GM18507 (cell line): ENCODE measurements at regions not wholly inside any gene's neighbourhood (a gene's known extent, or its start where the extent isn't known, plus 50 kb on each side); places are given as distances from the start of the nearest gene placed in this dataset.
A peak's percentile ranks its signal among the peaks of the same experiment; 100 is the strongest.

Experiments used
- DNase-seq: peaks from one replicate; pipeline ENCODE4 v3.0.0; 2011; ENCODE audit warnings: low read depth; ENCODE audit not compliant: insufficient read length; ENCODE audit errors: extremely low spot score
- FAIRE-seq: peaks from 2 replicates; lab custom pipeline; 2011; peaks lifted over from hg19 to GRCh38; lab: Jason Lieb, UNC

DNA sequence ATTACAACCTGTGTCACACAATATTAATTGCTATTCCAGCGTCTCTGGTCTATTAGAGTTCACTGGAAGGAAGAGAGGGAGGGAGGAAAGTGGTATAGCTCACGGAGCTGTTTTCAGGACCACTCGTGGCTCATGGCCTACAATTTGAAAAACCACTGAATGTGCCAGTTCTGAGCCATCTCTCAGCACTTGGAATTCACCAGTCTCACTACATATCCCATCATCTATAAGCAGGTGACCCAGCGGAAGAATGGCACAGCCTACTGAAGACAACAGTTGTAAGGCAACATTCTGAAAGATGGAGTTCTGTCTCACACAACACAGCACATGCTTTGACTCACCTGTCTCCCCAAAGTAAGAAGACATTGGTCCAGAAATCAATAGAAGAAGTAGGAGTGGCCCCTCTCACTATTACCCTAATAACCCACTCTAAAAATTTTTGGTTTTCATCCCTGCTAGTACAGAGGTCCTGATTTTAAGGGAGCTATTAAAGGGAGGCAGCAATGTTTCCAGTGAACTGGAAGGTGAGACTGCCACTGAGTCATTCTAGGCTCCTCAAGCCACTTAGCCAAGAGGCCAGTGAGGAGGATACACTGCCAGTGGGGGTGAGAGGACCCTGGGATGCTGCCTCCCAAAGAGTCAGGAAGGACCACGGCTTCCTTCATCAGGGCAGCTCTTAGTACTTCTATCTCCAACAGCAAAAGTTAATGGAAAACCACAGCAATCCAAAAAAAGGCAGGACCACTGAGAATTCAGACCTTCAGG, 50.0 kb upstream of the DOCK9 start:
- no peak for FAIRE-seq

DNA sequence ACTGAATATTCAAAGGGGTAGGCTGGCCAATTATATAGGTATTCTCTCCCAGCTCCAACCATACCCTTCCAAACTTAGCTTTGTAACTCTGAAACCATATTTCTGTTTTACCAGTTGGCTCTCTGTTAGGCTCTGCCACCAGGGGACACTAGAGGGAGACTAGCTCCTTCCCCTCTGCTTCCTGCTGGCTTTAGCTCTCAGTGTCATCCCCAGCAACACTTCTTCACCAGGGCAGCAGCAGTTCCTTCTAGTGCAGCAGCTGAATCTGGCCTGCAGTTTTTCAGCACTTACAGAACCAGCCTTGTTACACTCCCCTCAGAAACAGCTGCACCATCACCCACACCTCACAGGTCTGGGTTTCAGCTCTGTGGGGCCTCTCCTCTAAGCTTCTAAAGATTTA, 51.0 kb upstream of the DOCK9 start:
- DNase-seq (no peak), FAIRE-seq (peak; percentile 9)

More for the DNA sequence above, 50.0 kb upstream of the DOCK9 start:
- DNase-seq = no peak

DNA sequence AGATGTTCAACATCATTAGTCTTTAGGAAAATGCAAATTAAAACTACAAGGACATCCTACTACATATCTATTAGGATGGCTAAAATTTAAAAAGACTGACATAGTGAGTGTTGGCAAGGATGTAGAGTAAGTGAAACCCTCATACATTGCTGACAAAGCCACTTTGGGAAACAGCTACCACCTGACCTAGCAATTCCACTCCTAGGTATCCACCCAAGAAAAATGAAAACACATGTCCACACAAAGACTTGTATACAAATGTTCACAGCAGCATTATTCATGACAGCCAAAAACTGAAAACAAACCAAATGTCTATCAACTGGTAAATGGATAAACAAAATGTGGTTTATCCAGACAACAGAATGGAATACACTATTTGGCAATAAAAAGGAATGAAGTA, 51.7 kb upstream of the DOCK9 start:
- no peak for FAIRE-seq

DNA sequence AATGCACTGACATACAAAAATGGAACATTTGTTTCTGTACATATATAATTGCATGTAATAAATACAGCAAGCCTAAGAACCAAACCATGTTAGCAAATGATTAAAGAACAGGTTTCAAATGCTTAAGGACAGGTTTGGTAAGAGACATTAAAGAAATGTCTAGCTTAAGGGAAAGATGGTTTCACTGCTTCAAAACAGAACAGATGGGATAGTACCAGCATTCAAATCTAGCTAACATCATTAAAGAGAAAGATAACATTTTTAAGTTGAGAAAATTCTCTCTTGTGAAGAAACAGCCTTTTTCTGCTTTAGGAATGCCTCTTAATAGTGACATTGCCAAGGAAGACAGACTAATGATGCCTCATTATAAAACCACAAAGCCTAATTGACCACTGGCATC, 52.5 kb upstream of the DOCK9 start:
- no peak for DNase-seq
- FAIRE-seq = no peak

More for the DNA sequence above, 51.7 kb upstream of the DOCK9 start:
- no peak for DNase-seq

DNA sequence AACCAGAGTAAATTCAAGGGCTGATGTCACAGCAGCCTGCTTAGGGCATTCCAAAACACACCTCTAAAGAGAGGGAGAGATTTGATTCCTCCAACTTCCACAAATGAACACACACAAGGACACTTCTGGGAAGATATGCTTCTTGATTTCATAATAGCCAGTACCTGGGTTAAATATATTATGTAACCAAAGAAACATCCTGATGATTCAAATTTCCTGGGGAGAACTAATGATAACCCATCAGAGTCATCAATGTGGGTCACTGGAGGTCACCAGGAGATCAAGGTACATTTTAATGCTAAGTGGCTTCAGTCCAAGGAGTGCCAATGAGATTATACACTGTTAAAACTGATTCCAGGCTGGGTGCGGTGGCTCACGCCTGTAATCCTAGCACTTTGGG, 54.0 kb upstream of the DOCK9 start:
- no peak for FAIRE-seq
- DNase-seq = no peak

DNA sequence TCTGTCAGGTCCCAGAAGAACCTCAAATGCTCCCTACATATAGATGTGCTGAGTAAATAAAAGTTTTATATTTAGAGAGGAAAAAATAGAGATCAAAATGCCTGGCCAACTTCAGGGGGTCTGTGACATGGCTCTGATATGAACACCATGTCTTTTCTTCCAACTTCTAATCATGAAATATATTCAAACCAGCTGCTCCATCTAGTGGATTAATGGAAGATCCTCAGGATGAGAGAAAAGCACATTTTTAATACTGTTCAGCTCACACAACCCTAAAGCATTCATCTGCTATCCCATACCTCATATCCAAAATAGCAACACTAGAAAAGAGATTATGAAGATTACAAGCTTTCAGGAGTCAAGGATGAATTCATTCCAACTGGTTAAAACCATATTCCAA, 56.0 kb upstream of the DOCK9 start:
- FAIRE-seq (no peak), DNase-seq (no peak)

DNA sequence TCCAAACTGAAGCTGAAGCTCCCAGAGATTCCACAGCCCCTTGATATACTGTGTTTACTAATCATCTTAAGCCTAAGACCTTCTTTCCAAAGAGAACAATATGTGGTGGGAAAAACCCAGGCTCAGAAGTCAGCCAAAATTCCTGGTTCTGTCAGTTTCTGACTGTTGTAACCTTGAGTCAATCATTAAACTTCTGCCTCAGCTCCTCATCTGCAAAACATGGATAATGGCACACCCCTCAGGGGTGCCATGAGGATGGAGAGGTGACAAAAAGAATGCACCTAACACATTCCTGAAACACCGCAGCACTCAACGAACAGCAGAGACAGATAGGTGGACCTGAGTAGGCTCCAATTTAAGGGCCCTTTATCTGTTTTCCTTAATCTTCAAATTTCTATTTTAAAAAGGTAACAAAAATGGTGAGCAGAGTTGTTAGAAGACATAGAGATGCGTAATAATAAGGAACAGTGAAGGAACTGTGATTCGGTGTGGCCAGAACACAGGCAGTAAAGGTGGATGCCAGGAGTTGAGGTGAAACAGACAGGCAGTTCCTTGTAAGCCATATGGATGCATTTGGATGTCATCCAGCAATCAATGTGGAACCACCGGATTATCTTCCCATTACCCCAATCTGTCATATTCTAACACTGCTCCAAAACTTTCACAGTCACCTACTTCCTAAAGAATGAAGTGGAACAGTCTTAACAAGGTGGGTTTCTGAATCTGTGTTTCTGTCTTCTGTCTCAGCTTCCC, 56.6 kb upstream of the DOCK9 start:
- DNase-seq (no peak), FAIRE-seq (no peak)

DNA sequence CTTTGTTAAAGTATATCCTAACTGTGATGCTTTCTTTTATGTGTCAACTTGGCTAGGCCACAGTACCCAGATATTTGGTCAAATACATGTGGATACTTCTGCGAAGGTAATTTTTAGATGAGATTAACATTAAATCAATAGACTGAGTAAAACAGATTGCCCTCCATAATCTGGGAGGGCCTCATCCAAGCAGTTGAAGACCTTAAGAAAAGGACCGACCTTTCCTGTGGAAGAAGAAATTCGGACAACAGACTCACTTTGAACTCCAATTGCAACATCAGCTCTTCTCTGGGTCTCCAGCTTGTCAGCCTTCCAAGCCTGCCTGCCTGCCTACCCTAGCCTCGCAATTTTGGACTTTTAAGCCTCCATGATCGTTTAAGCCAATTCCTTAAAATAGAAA, 57.9 kb upstream of the DOCK9 start:
- no peak for FAIRE-seq
- no peak for DNase-seq

DNA sequence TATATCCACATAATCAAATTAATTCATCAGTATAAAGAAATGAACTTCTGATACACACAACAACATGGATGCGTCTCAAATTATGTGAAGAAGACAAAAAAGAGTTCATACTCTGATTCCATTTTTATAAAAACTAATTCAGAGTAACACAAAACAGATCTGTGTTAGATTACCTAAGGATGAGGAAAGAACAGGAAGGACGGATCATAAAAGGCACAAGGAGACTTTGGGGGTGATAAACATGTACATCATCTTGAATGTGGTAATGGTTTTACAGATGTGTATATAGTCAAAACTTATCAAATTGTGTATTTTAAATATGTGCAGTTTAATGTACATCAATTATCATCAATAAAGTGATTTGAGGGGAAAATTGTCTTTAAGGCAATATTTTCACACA, 59.9 kb upstream of the DOCK9 start:
- FAIRE-seq = no peak
- DNase-seq = no peak

DNA sequence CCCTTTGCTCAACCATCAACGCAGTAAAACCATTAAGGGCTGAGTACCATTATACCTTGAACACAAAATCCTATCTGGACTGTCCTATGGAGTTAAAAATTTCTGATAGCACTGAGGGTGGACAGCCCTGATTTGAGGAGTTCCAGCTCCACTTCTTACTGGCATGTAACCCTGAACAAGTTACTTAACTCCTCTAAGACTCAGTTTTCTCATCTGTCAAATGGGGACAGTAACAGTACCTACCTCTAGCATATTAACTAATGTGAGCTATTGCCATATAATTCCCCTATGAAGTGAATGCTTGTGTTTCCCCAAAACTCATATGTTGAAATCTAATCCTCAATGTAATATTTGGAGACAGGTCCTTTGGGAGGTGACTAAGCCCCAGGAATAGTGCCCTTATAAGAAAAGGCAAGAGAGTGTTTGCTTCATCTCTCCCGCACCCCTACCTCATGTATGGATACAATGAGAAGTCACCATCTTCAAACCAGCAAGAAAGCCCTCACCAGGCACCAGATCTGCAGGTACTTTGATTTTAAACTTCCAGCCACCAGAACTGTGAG, 61.9 kb upstream of the DOCK9 start:
- FAIRE-seq (no peak), DNase-seq (no peak)

DNA sequence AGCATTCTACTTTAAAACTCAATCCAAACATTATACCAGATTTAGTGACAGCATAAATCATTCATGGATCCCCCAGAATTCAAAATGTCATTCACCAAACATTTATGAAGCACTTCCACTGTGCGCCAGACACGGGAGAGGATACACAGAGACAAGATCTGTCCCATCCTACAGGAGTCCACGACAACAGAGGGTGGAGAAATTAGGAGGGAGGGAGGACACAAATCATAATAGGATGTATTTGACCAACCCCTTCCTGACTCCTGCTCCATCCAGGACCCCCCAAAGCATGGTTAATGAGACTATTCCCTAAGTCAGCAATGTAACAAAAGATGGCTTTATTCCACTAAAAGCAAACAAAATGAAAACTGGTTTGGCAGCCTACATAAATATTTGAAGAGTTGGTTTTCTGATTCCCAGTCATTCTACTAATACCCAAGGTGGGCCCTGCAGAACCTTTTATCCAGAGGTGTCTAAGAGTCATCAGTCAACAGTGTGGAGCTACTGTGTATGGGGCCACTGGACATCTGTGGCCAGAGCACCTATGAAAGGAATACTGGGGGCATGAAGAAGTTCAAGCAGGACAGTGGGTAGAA, 62.8 kb upstream of the DOCK9 start:
- DNase-seq (no peak), FAIRE-seq (no peak)

DNA sequence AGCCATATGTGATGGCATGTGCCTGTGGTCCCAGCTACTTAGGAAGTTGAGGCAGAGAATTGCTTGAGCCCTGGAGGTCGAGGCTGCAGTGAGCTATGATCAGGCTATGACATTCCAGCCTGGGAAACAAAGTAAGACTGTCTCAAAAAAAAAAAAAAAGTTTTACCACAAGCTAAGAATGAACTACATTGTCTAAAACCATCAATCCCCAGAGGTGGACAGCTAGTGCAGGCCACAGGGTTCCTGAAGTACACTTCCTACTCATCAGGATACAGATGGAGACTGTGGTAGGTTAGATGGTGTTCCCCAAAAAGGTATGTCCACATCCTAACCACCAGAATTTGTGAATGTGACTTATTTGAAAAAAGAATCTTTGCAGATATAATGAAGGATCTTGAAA, 63.5 kb upstream of the DOCK9 start:
- DNase-seq = no peak
- peak; percentile 35 for FAIRE-seq

DNA sequence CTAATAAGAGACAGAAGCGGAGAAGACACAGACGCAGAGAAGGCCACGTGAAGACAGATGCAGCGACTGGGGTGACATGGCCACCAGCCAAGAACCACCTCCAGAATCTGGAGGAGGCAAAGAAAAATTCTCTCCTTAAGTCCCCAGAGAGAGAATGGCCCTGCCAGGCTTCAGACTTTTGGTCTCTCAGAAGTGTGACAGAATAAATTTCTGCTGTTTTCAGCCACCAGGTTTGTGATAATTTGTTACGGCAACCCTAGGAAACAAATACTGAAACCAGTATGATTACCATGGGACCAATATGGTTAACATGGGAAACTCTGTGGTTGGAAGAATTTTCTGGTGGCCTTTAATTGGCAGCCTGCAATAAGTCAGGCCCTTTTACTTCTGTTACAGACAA, 63.9 kb upstream of the DOCK9 start:
- FAIRE-seq (no peak), DNase-seq (no peak)

DNA sequence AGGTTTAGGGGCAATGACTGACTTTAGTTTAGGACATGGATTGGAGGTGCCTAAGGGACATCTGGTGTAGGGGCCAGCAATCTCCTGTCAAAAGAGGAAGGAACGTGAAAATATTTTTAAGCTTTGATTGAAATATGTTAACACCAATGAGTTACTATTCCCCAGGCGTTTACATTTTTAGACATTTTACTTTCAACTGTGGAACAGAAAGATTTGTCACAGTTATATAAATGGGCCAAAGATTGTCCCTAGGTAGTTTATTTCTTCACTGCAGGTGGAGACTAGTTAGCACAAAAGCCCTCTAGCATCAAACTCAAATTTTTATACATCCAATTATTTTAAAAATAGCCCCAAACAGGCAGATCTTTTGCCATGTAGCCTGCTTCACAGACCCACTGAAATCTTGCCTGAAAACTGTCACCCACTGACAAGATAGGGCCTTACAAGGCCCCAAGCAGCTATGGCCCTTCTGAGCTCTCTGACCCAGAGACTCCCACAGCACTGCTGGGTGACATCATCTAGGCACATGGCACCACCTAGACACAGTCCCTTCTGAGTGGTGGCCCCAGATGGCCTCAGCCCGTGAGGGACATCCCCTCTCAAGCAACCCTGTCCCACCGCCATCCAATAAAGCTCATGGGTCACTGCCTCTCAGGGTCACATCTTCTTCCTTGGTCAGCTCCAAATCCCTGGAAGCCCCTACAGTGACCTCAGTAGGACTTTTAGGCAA, 64.8 kb upstream of the DOCK9 start:
- FAIRE-seq = no peak
- no peak for DNase-seq

DNA sequence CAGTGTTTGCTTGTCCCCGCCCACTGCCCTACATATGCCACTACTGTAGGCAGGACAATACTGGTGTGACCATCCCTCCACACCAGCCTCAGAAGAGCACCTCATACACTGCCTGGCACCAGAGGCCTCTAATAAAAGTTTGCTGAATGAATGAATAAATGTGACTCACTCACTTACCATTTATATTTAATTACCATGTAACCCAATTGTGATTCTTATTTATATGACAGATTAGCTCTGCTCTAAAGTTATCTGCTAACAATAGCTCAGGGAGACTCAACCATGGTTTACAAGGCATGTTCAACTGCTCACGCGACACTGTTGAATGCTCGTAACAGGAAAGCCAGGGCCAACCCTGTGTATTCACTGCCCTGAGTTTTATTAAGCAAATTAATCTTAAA, 66.0 kb upstream of the DOCK9 start:
- FAIRE-seq (no peak), DNase-seq (no peak)

DNA sequence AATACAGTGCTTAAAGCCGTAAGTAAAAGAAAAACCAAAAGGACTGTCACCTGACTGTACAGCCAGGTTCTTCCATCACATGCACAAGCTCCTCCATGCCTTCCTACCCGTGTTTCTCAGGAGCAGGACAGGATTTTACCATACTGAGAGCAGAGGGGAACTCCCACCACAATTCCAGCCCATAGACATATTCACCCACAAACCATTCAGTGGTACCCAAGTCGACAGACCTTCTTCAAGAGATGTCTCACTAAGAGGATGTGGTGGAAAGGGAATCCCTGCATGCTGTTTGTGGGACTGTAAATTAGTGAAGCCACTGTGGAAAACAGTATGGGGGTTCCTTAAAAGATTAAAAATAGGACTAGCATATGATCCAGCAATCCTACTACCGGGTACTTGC, 66.9 kb upstream of the DOCK9 start:
- FAIRE-seq = no peak
- DNase-seq = no peak

DNA sequence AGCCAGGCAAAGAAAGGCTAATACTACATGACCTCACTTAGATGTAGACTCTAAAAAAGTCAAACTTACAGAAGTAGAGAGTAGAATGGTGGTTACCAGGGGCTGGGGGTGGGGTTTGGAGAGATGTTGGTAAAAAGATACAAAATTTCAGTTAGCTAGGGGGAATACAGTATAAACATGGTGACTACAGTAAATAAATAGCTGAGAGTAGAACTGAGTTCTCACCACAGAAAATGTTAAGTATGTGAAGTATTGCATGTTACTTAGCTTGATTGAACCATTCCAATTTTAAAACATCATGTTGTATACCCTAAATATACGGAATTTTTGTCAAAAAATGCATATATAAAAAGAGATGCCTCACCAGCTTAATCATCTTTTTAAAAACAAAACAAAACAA, 67.5 kb upstream of the DOCK9 start:
- DNase-seq (no peak), FAIRE-seq (no peak)

DNA sequence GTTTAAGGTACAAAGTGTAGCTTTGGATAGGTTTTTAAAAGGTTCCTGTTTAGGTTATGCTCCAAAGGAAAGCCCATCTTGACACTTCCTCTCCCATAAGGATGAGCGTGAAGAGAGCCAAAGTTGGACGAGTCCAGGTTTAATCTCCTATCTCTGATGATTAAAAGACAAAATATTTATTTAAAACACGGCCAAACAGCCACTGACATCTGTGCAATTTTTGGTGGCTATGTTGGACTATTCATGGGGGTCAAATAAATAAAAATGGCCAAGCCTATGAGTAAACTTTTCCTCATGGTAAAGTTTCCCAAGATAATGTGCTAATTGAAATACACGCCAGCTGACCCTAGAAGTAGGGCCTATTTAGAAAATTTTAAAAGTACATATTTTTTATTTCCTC, 69.0 kb upstream of the DOCK9 start:
- FAIRE-seq (no peak), DNase-seq (no peak)

DNA sequence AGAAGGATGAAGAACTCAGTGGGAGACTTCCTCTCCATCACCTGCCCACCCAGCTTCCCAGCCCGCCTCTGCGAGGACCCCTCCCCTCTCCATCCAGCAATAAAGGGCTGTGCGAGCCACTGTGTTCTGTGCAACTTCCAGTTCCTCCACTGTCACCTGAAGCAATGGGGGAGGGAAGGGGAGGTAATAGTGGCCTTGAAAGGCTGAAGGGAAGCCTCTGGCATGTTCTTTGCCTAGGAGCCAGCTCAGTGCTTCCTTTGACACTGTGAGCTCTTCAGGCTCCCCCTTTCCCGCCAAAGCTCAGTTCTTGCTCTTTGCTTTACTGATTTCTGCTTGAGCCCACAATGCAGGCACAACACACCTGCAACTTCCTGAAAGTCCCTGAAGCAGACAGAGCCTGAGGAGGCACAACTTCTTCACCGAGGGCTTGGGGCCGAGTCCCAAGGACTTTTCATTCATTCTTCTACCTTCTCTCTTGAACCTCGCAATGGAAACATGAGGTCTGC, 73.2 kb upstream of the DOCK9 start:
- DNase-seq = no peak
- FAIRE-seq = no peak
